ENCODE measurements at regions not wholly inside any gene's neighbourhood (a gene's known extent, or its start where the extent isn't known, plus 50 kb on each side); places are given as distances from the start of the nearest gene placed in this dataset.

DNA sequence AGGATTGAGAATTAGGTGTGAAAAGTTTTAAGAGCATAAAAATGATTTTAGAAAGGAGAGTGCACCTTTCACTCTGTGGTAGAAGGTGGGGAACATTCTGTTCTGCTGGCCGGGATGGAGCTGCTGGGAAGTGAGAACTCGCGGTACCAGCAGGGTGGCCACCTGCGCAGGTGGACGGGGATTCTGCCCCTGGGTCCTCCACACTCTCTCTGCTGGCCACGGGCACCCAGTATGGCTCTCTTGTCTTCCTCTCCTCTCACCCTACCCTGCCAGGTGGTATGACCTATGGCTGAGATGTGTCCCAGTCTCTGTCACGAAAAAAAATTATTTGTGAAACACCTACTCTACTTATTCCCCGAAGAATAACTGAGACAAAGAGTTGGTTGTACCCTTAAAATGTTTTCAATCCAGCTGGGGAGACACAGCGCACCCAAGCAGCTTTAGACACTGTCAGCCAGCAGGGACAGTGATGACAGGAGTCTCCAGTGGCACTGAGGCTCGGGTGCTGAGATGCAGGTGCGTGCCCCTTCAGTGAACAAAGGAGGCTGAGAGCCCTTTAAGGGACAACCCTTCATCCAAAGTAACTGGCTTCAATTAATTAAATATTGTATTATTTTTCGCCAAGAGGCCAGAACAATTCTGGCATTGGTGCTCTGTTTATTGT lies 195.4 kb downstream of the TBXT start:
- no peak for DNase-seq (ENCODE audit: extremely low read depth, insufficient read length)
- TF ChIP-seq, protein P1, sequence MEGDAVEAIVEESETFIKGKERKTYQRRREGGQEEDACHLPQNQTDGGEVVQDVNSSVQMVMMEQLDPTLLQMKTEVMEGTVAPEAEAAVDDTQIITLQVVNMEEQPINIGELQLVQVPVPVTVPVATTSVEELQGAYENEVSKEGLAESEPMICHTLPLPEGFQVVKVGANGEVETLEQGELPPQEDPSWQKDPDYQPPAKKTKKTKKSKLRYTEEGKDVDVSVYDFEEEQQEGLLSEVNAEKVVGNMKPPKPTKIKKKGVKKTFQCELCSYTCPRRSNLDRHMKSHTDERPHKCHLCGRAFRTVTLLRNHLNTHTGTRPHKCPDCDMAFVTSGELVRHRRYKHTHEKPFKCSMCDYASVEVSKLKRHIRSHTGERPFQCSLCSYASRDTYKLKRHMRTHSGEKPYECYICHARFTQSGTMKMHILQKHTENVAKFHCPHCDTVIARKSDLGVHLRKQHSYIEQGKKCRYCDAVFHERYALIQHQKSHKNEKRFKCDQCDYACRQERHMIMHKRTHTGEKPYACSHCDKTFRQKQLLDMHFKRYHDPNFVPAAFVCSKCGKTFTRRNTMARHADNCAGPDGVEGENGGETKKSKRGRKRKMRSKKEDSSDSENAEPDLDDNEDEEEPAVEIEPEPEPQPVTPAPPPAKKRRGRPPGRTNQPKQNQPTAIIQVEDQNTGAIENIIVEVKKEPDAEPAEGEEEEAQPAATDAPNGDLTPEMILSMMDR (IDR thresholded peaks at IDR 0.05; ENCODE audit: insufficient read depth, low read length, poor library complexity, severe bottlenecking): no peak
- Histone ChIP-seq H3K27me3 (replicated peaks; ENCODE audit: control insufficient read depth, insufficient read depth, low read length) (no peaks in the 10 kb centered on the region), H3K4me3 (replicated peaks; ENCODE audit: low read depth, low read length) (no peak overlapping the region), H3K36me3 (ENCODE audit: control insufficient read depth, insufficient read depth, low read length) (no peaks in the 10 kb centered on the region)

DNA sequence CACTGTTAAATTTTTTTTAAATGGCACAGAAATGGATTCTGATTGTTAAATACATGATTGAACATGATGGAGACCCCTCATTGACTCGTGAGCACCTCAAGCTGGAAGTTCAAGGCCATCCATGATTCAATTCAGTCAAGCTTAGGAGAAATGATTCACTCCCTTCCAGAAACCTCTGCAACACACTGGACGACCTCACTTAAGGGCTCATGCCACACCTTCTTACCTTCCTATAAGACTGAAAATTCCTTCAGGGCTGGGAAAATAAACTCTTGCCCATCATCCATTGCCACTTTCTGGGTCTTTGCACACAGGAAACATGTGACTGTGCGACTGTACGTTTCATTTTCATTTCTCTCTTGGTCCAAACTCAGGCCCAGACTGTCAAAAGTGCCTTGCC lies 196.4 kb downstream of the TBXT start:
- TF ChIP-seq, protein P1 (IDR thresholded peaks at IDR 0.05; ENCODE audit: insufficient read depth, low read length, poor library complexity, severe bottlenecking): no peak
- DNase-seq (ENCODE audit: extremely low read depth, insufficient read length): no peak
- H3K27me3 ChIP-seq (replicated peaks; ENCODE audit: control insufficient read depth, insufficient read depth, low read length): no peaks in the 10 kb centered on the region

GRCh38 chr6:165970001-165970400 lies 197.7 kb downstream of the TBXT start:
- Histone ChIP-seq H3K36me3 (ENCODE audit: control insufficient read depth, insufficient read depth, low read length) (no peaks in the 10 kb centered on the region), H3K4me3 (replicated peaks; ENCODE audit: low read depth, low read length) (no peak overlapping the region), H3K27me3 (replicated peaks; ENCODE audit: control insufficient read depth, insufficient read depth, low read length) (no peaks in the 10 kb centered on the region)
- no peak for DNase-seq (ENCODE audit: extremely low read depth, insufficient read length)
- TF ChIP-seq, protein P1 (IDR thresholded peaks at IDR 0.05; ENCODE audit: insufficient read depth, low read length, poor library complexity, severe bottlenecking): no peak

More for the DNA sequence above, 196.4 kb downstream of the TBXT start:
- no peak overlapping the region for H3K4me3 ChIP-seq (replicated peaks; ENCODE audit: low read depth, low read length)
- no peaks in the 10 kb centered on the region for H3K36me3 ChIP-seq (ENCODE audit: control insufficient read depth, insufficient read depth, low read length)

- H3K27me3 ChIP-seq (replicated peaks; ENCODE audit: control insufficient read depth, insufficient read depth, low read length): no peaks in the 10 kb centered on the region
- DNase-seq (ENCODE audit: extremely low read depth, insufficient read length): no peak
- no peak overlapping the region for H3K4me3 ChIP-seq (replicated peaks; ENCODE audit: low read depth, low read length)
- H3K36me3 ChIP-seq (ENCODE audit: control insufficient read depth, insufficient read depth, low read length): no peaks in the 10 kb centered on the region
- TF ChIP-seq, protein P1 (IDR thresholded peaks at IDR 0.05; ENCODE audit: insufficient read depth, low read length, poor library complexity, severe bottlenecking): no peak
Observed at GRCh38 chr6:165969184-165969583, 198.5 kb downstream of the TBXT start.

- Histone ChIP-seq H3K4me3 (replicated peaks; ENCODE audit: low read depth, low read length) (no peak overlapping the region), H3K27me3 (replicated peaks; ENCODE audit: control insufficient read depth, insufficient read depth, low read length) (no peaks in the 10 kb centered on the region), H3K36me3 (ENCODE audit: control insufficient read depth, insufficient read depth, low read length) (no peaks in the 10 kb centered on the region)
- TF ChIP-seq, protein P1 (IDR thresholded peaks at IDR 0.05; ENCODE audit: insufficient read depth, low read length, poor library complexity, severe bottlenecking): no peak
- no peak for DNase-seq (ENCODE audit: extremely low read depth, insufficient read length)
Observed at GRCh38 chr6:165968408-165968807, 199.2 kb downstream of the TBXT start.
